ENCODE measurements at regions not wholly inside any gene's neighbourhood (a gene's known extent, or its start where the extent isn't known, plus 50 kb on each side); places are given as distances from the start of the nearest gene placed in this dataset. TPM values are rescaled to one million over a fixed set of nuclear protein-coding genes. Genes with fewer than 3 reads are reported as not detected.

DNA sequence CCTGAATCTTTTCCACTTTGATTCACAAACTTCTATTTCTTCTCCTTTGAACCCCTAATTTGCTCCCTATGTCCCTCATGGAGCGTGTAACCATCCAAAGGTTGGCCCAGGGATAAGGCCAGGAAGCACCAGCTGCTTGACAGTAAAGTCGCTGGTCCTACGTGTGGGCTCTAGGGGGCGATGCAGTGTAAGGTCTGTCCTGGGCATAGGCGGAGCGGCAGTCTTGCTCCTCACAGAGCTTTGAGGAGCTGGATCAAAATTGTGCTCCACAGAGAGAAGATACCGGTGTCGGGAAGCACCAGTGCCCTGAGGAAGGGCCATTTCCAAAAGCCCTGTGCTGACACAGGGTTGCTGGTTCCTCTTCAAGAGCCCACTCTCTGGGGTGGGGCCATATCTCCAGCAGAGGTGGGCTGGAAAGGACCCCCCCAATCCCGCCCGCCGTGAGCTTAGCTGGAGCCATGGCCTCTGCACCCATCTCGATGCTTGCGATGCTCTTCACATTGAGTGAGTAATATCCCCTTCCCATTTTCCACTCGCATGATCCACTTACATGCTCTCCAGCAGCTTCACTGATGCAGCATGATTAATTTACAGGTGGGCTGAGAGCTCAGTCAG, 49.9 kb upstream of the OR4E1 start:
- Histone ChIP-seq H3K23ac (ENCODE audit: low read depth, low read length) (no peak overlapping the region), H3K56ac (ENCODE audit: extremely low read depth, insufficient read depth, low read length) (no peak overlapping the region), H2BK5ac (ENCODE audit: low read depth, low read length, poor library complexity, severe bottlenecking) (no peak overlapping the region), H4K20me1 (ENCODE audit: insufficient read depth, low read length) (no peaks in the 10 kb centered on the region), H3K14ac (replicated peaks; ENCODE audit: low read depth, low read length) (no peak overlapping the region), H4K8ac (ENCODE audit: low read depth in 2 of 2, low read length in 2 of 2) (no peak overlapping the region), H2AFZ (replicated peaks; ENCODE audit: low read length, poor library complexity) (peak overlapping the region; percentile 1), H2AK9ac (replicated peaks; ENCODE audit: low read depth, low read length, poor library complexity) (no peak overlapping the region), H3K79me1 (ENCODE audit: low read depth in 1 of 2, low read length in 2 of 2) (no peaks in the 10 kb centered on the region), H3K27me3 (ENCODE audit: control insufficient read depth, insufficient read depth, low read length) (no peaks in the 10 kb centered on the region), H2BK15ac (ENCODE audit: low read depth, low read length) (no peak overlapping the region), H2BK20ac (ENCODE audit: low read depth, low read length) (no peak overlapping the region), H2BK120ac (ENCODE audit: low read depth, low read length) (no peak overlapping the region), H3K9me3 (ENCODE audit: control insufficient read depth, insufficient read depth, low read length) (no peaks in the 10 kb centered on the region), H3K4me1 (ENCODE audit: control insufficient read depth, insufficient read depth, low read length) (no peaks in the 10 kb centered on the region), H3K4me2 (ENCODE audit: low read depth, low read length) (no peak overlapping the region), H2AK5ac (ENCODE audit: low read depth, low read length) (no peak overlapping the region), H3K27ac (ENCODE audit: insufficient read depth, low read length) (no peak overlapping the region), H3K9me1 (ENCODE audit: insufficient read depth, low read length) (no peaks in the 10 kb centered on the region), H4K91ac (ENCODE audit: insufficient read depth, low read depth, low read length) (no peak overlapping the region), H3K36me3 (ENCODE audit: control insufficient read depth, insufficient read depth, low read length) (no peaks in the 10 kb centered on the region), H4K5ac (ENCODE audit: low read depth, low read length) (no peak overlapping the region), H3K4ac (ENCODE audit: low read depth, low read length) (no peak overlapping the region), H3K4me3 (ENCODE audit: insufficient read depth, low read depth, low read length) (no peak overlapping the region), H3K18ac (ENCODE audit: low read depth, low read length) (no peak overlapping the region), H3K9ac (ENCODE audit: low read depth, low read length) (no peak overlapping the region)
- DNase-seq (no peak), ATAC-seq (ENCODE audit: low read depth) (no peak)
- TF ChIP-seq SMC3 (IDR thresholded peaks at IDR 0.05; ENCODE audit: low read depth, low read length), result no peak
- TF ChIP-seq, protein P1, sequence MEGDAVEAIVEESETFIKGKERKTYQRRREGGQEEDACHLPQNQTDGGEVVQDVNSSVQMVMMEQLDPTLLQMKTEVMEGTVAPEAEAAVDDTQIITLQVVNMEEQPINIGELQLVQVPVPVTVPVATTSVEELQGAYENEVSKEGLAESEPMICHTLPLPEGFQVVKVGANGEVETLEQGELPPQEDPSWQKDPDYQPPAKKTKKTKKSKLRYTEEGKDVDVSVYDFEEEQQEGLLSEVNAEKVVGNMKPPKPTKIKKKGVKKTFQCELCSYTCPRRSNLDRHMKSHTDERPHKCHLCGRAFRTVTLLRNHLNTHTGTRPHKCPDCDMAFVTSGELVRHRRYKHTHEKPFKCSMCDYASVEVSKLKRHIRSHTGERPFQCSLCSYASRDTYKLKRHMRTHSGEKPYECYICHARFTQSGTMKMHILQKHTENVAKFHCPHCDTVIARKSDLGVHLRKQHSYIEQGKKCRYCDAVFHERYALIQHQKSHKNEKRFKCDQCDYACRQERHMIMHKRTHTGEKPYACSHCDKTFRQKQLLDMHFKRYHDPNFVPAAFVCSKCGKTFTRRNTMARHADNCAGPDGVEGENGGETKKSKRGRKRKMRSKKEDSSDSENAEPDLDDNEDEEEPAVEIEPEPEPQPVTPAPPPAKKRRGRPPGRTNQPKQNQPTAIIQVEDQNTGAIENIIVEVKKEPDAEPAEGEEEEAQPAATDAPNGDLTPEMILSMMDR (conservative IDR thresholded peaks at IDR 0.05; ENCODE audit: low read depth, low read length), result 0 out of 2 replicates have a peak, but pooled peaks have one; percentile 11
- no peak for TF ChIP-seq FOS (IDR thresholded peaks at IDR 0.05; ENCODE audit: low read depth, low read length)
- TF ChIP-seq, protein P2, sequence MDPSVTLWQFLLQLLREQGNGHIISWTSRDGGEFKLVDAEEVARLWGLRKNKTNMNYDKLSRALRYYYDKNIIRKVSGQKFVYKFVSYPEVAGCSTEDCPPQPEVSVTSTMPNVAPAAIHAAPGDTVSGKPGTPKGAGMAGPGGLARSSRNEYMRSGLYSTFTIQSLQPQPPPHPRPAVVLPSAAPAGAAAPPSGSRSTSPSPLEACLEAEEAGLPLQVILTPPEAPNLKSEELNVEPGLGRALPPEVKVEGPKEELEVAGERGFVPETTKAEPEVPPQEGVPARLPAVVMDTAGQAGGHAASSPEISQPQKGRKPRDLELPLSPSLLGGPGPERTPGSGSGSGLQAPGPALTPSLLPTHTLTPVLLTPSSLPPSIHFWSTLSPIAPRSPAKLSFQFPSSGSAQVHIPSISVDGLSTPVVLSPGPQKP (IDR thresholded peaks at IDR 0.05; ENCODE audit: borderline replicate concordance, low read depth, low read length), result no peak
- no peak for TF ChIP-seq NFE2L2 (IDR thresholded peaks at IDR 0.05; ENCODE audit: low read depth, low read length)
- CTCF ChIA-PET, result interaction anchor here (1.4 kb wide), 1 partner anchor 12 kb away, joined by 5 read pairs; no protein-coding TSS in a partner anchor
- BruUV-seq (replicated peaks), result no TSS peak
- POLR2A ChIA-PET (ENCODE audit: unreplicated experiment), result interaction anchor here (0.6 kb wide), 1 partner anchor 25 kb away, joined by 3 read pairs; no protein-coding TSS in a partner anchor
- intact Hi-C loops (cut with micrococcal nuclease), result no loop called here
- no CpG with 5 or more reads among the region's 14 CpGs for WGBS, 2 experiments (ENCODE audit: extremely low coverage in 2 of 2, insufficient read length in 1 of 2)
- dilution Hi-C loops (cut with HindIII; ENCODE audit: low sequenced_read_pairs, unreplicated experiment), result no loop called here
- in situ Hi-C loops (cut with MboI; ENCODE audit: low sequenced_read_pairs), result no loop called here

Small RNAs in the stretch of these regions (microRNA-seq; reads per million reads assigned to microRNA genes)
- not detected for gene AC245505.1 (ENCODE audit: insufficient read depth, insufficient read length)
- not detected for gene TRAJ30 (ENCODE audit: insufficient read depth, insufficient read length)
- gene TRAJ31 (ENCODE audit: insufficient read depth, insufficient read length), result not detected
- gene TRAJ32 (ENCODE audit: insufficient read depth, insufficient read length), result not detected
- gene TRAJ33 (ENCODE audit: insufficient read depth, insufficient read length), result not detected
- not detected for gene TRAJ34 (ENCODE audit: insufficient read depth, insufficient read length)
- not detected for gene TRAJ35 (ENCODE audit: insufficient read depth, insufficient read length)
- not detected for gene TRAJ36 (ENCODE audit: insufficient read depth, insufficient read length)
- gene TRAJ37 (ENCODE audit: insufficient read depth, insufficient read length), result not detected
- not detected for gene TRAJ38 (ENCODE audit: insufficient read depth, insufficient read length)
- gene TRAJ39 (ENCODE audit: insufficient read depth, insufficient read length), result not detected
- gene TRAJ40 (ENCODE audit: insufficient read depth, insufficient read length), result not detected
- not detected for gene TRAJ41 (ENCODE audit: insufficient read depth, insufficient read length)
- not detected for gene TRAJ42 (ENCODE audit: insufficient read depth, insufficient read length)
- gene TRAJ43 (ENCODE audit: insufficient read depth, insufficient read length), result not detected
- gene TRAJ44 (ENCODE audit: insufficient read depth, insufficient read length), result not detected
- gene TRAJ45 (ENCODE audit: insufficient read depth, insufficient read length), result not detected
- gene TRAJ46 (ENCODE audit: insufficient read depth, insufficient read length), result not detected
- not detected for gene TRAJ47 (ENCODE audit: insufficient read depth, insufficient read length)
- not detected for gene TRAJ48 (ENCODE audit: insufficient read depth, insufficient read length)
- not detected for gene TRAJ49 (ENCODE audit: insufficient read depth, insufficient read length)
- not detected for gene TRAJ50 (ENCODE audit: insufficient read depth, insufficient read length)
- not detected for gene TRAJ51 (ENCODE audit: insufficient read depth, insufficient read length)
- gene TRAJ52 (ENCODE audit: insufficient read depth, insufficient read length), result not detected
- gene TRAJ53 (ENCODE audit: insufficient read depth, insufficient read length), result not detected
- gene TRAJ54 (ENCODE audit: insufficient read depth, insufficient read length), result not detected
- not detected for gene TRAJ55 (ENCODE audit: insufficient read depth, insufficient read length)
- gene TRAJ56 (ENCODE audit: insufficient read depth, insufficient read length), result not detected
- not detected for gene TRAJ57 (ENCODE audit: insufficient read depth, insufficient read length)
- gene TRAJ58 (ENCODE audit: insufficient read depth, insufficient read length), result not detected
- gene TRAJ59 (ENCODE audit: insufficient read depth, insufficient read length), result not detected
- not detected for gene TRAJ60 (ENCODE audit: insufficient read depth, insufficient read length)
- gene TRAJ61 (ENCODE audit: insufficient read depth, insufficient read length), result not detected
- gene TRAV15 (ENCODE audit: insufficient read depth, insufficient read length), result not detected
- not detected for gene TRDD1 (ENCODE audit: insufficient read depth, insufficient read length)
- gene TRDD2 (ENCODE audit: insufficient read depth, insufficient read length), result not detected
- not detected for gene TRDD3 (ENCODE audit: insufficient read depth, insufficient read length)
- not detected for gene TRDJ1 (ENCODE audit: insufficient read depth, insufficient read length)
- gene TRDJ2 (ENCODE audit: insufficient read depth, insufficient read length), result not detected
- gene TRDJ3 (ENCODE audit: insufficient read depth, insufficient read length), result not detected
- not detected for gene TRDJ4 (ENCODE audit: insufficient read depth, insufficient read length)
- not detected for gene TRDV1 (ENCODE audit: insufficient read depth, insufficient read length)

Small RNAs in the stretch of these regions (small RNA-seq; reads per million reads assigned to genes)
- gene AC245505.1 (0 reads per million in 5 experiments), gene TRAJ30 (0 reads per million in 5 experiments), gene TRAJ31 (0 to 0.17 (median 0) reads per million in 5 experiments), gene TRAJ32 (0 reads per million in 5 experiments), gene TRAJ33 (0 reads per million in 5 experiments), gene TRAJ34 (0 reads per million in 5 experiments), gene TRAJ35 (0 reads per million in 5 experiments), gene TRAJ36 (0 reads per million in 5 experiments), gene TRAJ37 (0 reads per million in 5 experiments), gene TRAJ38 (0 reads per million in 5 experiments), gene TRAJ39 (0 reads per million in 5 experiments), gene TRAJ40 (0 reads per million in 5 experiments), gene TRAJ41 (0 reads per million in 5 experiments), gene TRAJ42 (0 reads per million in 5 experiments), gene TRAJ43 (0 reads per million in 5 experiments), gene TRAJ44 (0 reads per million in 5 experiments), gene TRAJ45 (0 reads per million in 5 experiments), gene TRAJ46 (0 reads per million in 5 experiments), gene TRAJ47 (0 reads per million in 5 experiments), gene TRAJ48 (0 reads per million in 5 experiments), gene TRAJ49 (0 reads per million in 5 experiments), gene TRAJ50 (0 reads per million in 5 experiments), gene TRAJ51 (0 reads per million in 5 experiments), gene TRAJ52 (0 reads per million in 5 experiments), gene TRAJ53 (0 reads per million in 5 experiments), gene TRAJ54 (0 reads per million in 5 experiments), gene TRAJ55 (0 reads per million in 5 experiments), gene TRAJ56 (0 reads per million in 5 experiments), gene TRAJ57 (0 reads per million in 5 experiments), gene TRAJ58 (0 reads per million in 5 experiments), gene TRAJ59 (0 reads per million in 5 experiments), gene TRAJ60 (0 reads per million in 5 experiments), gene TRAJ61 (0 reads per million in 5 experiments), gene TRAV15 (0 reads per million in 5 experiments), gene TRDD1 (0 reads per million in 5 experiments), gene TRDD2 (0 reads per million in 5 experiments), gene TRDD3 (0 reads per million in 5 experiments), gene TRDJ1 (0 reads per million in 5 experiments), gene TRDJ2 (0 reads per million in 5 experiments), gene TRDJ3 (0 reads per million in 5 experiments), gene TRDJ4 (0 reads per million in 5 experiments), gene TRDV1 (0 reads per million in 5 experiments)

All from IMR-90 (cell line).